Smooth muscle cell of the brain vasculature (primary cell): ENCODE measurements at regions not wholly inside any gene's neighbourhood (a gene's known extent, or its start where the extent isn't known, plus 50 kb on each side); places are given as distances from the start of the nearest gene placed in this dataset.
"Not testable (repeated sequence)": the region's sequence is repeated elsewhere in the genome, so short reads cannot be mapped to it uniquely, and the experiment has no call there.

ENCODE experiments used
- DNase-seq: peaks from one replicate; pipeline ENCODE4 v3.0.0-alpha.2; 2012; ENCODE audit warnings: low read depth, low spot score

DNA sequence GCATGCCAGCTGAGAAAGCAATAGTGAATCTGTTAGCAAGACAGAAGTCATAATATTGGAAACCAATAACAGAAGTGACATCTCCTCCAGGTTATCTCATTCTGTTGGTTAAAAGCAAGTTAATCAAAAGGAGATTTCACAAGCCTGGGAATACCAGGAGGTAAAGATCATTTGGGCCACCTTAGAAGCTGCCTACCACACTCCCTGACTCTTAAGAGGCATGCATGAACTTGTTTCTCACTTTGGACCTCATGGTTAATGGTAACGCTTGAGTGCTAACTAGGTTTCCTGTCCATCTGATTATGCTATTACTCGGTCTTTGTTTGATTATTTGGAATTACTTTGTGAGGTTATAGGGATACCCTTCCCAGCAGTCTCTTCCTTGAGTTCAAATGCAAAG is 650.8 kb upstream of the SGO1 start:
- no peak for DNase-seq

DNA sequence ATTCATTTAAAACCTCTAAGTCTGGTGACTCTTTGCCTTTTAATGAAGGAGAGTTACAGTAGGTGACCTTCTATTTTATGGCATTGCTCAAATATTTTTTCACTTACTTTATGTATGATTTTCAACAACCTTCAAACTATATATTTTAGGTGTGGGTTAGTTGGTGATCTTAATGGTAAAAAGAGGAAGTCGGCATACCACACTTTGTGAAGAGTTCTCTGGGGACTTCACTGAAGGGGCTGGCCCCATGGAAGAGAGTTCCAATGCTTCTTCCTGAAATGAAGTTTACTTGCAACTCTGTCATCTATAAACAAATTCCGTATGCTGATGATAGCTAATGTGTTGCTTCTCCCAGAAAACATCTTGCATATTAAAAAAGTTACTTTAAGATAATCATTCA is 647.0 kb upstream of the SGO1 start:
- DNase-seq: no peak

DNA sequence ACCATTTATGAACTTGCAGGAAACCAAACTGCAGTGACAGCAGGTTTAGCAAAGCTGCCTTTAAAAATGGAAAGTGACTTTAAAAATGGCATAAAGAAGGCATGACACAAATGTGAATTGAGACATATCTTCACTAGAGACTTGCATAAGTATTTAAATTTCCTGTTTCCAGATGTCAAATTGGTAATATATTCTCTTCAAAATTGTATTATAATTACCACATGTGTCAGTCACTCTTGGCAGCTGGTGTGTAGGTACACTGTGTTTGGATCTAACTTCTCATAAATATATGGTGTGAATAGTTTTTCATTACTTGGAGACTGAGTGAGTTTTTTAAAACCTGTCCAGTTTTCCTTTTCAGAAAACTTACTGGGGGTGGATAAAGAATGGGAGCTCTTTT is 636.2 kb upstream of the SGO1 start:
- no peak for DNase-seq

DNA sequence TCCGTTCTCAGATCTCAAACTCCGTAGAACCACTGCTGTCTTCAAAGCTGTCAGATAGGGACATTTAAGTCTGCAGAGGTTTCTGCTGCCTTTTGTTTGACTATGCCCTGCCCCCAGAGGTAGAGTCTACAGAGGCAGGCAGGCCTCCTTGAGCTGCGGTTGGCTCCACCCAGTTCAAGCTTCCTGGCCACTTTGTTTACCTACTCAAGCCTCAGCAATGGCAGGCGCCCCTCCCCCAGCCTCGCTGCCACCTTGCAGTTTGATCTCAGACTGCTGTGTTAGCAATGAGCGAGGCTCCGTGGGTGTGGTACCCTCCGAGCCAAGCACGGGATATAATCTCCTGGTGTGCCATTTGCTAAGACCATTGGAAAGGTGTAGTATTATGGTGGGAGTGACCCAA is 634.9 kb upstream of the SGO1 start:
- not testable (repeated sequence) for DNase-seq

DNA sequence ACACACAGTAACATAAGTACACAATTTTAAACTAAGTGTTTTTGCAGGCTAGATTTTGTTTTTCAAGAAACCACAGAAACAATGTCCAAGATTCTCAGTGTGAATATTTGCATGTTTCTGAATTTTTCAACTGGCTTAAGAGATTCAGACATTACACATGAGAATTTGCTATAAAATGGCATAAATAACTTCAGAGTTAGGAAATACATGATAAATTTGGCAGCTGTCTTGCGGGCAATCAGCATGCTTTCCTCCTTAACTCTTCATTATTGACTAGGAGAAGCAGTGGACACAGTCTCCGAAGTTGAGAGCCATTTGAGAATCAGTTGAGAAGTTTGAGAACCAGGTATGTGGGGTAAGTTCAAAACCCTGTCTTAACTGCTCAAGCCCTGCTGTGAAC is 625.6 kb upstream of the SGO1 start:
- no peak for DNase-seq

DNA sequence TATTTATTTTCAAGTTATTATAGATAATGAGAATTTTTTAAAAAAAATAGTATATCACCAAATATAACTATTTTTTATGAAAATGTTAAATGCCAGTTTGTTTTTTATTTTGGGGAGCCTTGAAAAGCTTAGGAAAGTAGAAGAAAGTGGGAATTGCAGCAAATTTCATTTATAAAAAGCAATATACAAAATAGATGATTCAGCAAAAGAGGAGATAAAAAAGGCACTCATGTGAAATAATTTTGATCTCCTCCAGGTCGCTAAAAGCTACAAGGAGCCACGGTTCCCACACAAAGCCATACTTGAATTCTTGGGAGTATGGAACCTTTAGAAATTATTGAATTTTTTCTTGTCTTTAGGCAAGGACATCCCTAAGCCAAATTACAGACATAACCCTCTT is 625.0 kb upstream of the SGO1 start:
- no peak for DNase-seq

DNA sequence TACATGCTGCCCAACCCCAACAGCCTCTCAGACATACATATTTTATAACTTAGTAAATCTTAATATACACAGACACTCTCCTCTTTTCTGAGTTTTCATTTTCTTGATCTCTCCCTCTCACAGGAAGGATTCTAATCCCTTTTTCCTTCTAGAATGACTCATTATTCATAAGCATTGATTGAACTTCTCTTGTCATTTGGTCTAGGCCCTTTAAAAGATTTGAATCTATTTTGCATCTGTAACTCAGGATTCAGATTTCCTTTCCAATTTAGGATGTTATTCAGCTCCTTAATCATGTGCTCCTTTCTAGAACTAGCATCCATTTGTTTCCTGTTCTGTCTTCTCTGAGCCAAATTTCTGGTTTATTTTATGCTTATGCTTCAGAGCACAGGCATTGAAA is 624.5 kb upstream of the SGO1 start:
- DNase-seq: no peak

DNA sequence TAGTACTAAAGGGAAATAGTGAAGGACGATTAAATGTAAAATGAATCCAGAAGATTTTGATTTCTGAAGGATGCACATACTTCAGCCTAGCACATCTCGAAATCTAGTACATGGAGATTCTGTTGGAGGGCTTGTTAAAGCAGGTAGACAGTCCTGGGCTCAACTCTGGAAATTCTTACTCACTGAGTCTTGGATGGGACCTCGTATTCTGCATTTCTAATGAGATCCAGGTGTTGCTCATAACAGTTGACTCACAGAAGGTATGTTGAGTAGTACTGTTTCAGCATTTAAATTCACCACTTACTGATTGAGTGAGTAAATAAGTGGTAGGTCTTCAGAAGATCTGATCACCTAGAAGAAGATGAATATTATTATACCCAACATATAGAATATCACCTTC is 623.4 kb upstream of the SGO1 start:
- no peak for DNase-seq

DNA sequence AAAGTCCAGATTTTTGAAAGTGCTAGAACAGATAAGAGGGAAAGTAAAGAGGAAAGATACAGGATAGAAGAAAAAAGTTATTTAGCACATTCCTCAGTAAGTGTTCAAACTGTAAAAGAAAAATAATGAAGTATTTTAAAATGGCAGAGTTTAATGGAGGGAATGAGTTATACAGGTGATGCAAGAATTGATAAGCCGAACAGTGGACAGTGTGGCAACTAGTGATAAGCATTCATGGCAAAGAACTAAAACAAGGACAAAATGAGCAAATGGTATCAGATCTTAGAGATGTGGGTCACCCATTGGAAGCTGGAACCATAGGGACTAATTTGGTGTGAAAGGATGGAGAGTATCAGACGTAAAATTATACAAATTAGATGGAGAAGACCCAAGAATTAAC is 622.9 kb upstream of the SGO1 start:
- no peak for DNase-seq

DNA sequence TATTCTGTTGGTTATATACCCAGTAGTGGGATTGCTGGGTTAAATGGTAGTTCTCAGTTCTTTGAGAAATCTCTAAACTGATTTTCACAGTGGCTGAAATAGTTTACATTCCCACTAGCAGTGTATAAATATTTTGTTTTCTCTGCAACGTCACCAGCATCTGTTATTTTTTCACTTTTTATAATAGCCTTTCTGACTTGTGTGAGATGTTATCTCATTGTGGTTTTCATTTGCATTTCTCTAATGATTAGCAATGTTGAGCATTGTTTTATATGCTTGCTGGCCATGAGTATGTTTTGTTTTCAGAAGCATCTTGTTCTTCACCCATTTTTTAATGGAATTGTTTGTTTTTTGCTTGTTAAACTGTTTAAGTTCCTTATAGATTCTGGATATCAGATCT is 612.7 kb upstream of the SGO1 start:
- no peak for DNase-seq

DNA sequence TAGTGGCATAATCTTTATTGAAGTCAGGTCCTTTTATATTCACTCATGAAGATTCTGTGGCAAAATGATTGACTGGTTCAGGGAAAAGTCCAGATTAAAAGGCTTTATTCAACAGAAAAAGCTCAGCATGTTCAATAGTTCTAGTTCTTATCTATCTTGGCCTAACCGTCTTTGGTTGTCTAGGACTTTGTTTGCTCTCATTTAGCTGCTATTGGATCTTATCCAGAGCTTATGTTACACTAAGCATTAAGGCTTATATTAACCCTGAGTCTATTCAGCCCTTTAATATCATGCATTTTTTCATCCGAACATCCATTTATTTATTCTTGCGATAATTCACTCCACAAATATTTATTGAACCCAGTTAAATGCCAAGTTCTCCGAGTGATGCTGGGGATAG is 601.0 kb upstream of the SGO1 start:
- no peak for DNase-seq

DNA sequence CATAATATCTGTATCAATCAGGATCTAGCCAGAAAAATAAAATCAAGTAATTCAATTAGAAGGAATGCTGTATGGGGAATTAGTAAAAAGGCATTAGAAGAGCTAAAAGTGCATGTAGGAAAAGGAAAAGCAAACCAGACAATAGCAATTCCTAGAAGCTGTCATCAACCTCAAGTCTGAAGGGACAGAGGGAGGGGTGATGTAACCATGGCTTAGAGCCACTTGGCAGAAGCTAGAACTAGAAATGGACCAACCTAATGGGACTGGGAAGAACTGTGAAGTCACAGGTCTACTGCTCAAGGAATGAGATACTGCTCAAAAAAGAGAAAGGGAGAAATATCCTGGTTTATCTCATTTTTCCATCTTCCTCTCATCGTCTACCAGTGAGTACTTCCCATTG is 590.7 kb upstream of the SGO1 start:
- DNase-seq: no peak

DNA sequence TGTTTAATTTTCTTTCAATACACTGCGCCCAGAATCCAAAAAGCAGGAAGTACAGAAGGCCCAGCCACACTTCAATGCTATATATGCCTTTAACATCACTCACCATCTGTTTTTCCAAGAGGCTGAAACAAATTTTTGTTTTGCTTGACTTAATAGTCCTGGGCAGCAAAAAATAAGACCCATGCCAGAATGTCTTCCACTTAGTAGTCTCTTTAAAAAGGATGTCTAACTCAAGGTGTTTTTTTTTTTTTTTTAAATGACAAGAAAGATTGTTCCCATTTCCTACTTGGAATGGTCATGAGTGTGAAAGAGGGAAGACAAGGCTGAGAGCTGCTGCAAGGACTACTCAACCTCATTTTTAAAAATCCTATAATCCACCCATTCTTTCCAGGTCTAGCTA is 590.3 kb upstream of the SGO1 start:
- no peak for DNase-seq

DNA sequence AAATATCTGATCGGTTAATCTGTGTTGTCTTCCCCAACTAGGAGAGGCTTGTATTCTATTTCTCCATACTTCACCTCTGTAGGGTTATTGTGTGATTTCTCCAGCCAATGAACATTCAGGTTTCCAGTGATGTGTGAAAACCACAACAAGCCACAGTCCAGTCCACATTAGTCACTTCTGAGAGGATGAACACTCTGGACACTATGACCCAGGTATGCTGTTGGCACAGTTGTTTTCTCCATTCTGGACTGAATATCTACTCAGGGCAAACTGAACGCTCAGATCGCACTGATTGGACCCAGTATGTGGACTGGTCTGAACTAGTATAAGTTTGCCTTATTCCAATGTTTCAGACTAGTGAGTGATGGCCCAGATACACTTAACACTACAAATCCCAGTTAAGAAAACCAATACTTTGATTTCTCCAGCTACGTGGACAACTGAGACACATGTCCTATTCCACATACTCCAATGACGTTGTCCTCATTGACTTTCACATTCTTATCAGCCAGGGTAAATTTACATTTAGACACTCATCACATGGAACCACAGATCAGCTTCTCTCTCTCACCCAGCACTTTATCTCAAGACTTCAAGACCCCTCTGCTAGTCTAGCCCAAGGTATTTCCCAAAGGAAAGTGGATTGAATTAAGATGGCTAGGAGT is 587.4 kb upstream of the SGO1 start:
- DNase-seq: no peak

DNA sequence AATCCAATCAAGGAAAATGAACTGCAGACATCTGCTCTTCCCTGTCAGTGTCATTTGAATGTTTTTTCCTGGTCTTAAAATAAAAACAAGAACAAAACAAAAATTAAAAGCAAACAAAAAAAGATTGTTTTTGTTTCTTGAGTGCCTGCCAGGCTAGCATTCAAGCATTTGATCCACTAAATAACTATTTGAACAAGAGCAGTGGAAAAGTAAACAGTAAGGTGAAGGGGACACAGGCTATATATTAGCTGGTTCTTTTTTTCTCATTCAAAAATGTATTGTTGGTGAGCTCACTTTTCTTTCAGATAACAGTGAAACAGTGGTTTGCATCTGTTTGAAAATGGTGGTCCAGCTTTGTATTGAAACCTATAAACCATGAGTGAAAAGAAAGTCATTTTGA is 586.9 kb upstream of the SGO1 start:
- DNase-seq: no peak

DNA sequence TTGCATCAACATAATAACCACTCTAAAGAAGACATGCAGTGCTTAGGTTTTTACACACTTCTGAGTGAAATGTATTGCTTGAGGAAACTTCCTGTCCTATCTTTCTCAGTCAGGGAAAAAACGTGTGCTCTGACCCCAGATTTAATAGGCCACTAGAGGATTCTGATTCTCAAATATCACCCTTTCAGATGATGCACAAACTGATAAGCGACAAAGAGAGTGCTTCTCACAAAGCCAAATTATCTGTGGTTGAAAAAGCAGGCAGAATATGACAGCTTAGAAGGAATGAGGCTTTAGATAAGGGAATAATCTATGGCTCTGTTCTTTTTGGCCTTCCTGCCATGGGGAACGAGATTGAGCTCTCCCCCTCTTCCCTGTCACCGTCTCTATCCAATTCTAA is 583.4 kb upstream of the SGO1 start:
- no peak for DNase-seq

DNA sequence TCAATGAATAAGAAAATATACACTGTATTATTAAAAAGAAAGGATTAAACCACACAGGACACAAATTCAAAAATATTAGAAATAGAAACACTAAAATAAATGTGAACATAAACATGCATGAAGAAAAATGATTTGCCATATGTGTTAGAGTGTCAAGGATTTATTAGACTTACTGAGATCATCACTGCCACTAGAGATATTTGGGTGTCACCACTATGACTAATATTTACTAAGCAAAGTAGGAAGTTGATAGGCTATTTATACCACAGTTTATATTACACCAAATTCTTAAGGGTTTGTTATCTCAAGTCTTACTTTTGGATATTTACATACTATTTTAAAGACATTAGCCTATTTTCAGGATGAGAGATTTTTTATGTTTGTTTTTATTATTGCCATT is 575.0 kb upstream of the SGO1 start:
- no peak for DNase-seq

DNA sequence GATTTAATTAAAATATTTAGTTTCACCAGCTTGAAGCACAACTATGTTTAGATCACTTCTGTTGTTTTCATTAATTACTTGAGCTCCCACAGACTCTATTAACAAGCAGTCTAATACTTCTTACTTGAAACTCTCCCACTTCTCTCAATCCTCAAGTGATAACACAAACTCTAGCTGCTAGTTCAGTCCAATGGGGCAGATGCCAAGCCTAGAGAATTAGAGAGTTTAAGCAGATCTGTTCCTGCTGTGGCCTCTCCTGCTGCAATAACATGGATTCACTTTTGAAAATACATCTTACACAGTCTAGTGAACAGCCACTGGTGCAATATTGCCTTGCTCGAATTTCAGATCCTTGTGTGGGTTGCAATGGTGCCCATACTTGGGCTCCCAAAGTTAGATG is 566.4 kb upstream of the SGO1 start:
- DNase-seq: no peak

DNA sequence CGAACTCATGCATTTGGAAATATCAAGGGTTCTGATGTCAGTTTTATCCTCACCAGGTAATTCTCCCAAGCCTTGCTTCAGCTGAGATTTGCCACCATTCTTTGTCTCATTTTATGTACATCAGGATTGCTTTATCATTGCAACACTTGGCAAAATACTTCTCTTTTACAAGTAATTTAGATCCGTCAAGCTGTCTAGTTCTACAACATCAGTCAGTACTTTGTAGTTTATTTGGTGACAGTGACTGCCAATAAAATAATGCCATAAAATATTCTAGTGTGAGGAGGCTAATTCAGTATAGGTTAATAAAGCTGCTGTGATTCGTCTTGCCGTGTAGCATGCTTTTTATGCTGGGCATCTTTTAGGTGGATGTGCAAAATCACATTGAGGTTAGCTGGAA is 565.3 kb upstream of the SGO1 start:
- DNase-seq: no peak

DNA sequence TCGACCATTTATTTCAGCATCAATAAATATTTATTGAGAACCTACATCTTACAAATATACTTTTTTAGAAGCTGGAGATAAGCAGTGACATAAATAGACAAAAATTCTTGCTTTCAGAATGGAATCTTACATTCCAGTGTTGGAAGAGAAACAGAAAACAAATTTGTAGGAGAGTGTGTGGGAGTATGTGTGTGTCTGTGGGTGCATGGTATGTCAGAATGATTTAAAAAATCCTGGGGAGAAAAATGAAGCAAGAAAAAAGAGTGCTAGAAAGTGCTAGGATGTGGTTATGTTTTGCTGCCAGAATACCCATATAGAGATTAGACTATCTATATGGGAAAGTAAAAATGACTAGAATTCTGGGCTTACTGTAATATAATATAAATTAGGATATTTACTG is 561.7 kb upstream of the SGO1 start:
- DNase-seq: no peak

DNA sequence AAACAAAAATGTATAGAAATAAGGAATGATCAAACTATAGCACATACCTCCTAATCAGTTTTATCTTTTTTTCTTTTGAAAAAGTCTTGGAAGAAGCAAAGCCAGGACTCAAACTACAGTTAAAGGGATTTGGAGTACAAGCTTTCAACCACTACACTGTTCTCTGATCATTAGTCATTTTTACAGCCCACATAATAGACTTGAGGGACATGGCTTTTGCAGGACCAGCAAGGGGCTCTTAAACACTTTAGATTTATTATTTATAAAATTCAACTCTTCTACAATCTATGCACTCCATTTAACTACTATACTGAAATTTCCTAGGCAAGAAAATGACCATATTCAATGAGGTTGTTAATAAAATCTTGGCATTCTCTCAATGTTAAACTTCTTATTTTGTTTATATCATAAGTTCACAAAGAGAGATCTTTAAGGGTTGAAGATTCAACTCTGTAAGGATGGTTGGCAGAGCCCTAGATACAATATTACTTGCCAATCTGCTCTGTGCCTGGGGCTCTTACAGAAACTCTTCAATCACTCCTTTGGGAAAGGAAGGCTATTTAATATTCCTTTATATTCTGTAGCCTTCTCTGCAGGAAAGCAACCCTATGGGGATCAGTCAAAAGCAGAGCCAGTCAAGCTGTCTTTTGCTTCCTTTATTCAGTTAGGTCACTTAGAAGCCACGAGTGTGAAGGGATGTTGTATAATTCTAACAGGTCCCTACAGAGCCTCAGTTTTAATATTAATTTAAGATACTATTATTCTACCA is 557.7 kb upstream of the SGO1 start:
- no peak for DNase-seq

DNA sequence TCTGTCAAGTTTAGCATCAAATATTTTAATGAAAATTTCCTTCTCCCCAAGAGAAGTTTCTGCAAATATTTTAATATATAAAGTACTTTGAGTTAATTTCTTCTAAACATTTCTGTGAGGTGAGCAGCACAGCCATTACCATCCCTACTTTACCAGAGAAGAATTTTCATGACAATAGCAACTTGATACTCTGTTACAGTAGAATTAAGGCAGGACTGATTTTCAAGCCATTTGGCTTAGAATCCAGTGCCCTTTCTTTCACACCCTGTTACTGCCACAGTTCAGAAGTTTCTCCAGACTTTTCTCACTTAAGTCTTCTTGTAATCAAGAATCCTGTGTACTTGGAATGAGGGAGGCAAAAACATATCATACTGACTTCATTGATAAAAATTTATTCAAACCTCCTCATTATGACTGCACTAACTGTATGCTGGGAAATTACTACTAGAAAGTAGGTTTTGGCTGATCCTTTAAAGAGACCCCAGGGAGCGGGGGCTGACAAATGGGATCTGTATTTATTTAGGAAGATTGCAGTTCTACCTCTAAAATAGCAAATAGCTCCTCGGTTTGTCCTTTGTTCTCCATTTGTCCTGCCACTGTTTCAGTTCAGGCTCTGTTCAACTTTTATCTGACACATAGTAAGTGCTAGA is 557.0 kb upstream of the SGO1 start:
- DNase-seq: no peak

DNA sequence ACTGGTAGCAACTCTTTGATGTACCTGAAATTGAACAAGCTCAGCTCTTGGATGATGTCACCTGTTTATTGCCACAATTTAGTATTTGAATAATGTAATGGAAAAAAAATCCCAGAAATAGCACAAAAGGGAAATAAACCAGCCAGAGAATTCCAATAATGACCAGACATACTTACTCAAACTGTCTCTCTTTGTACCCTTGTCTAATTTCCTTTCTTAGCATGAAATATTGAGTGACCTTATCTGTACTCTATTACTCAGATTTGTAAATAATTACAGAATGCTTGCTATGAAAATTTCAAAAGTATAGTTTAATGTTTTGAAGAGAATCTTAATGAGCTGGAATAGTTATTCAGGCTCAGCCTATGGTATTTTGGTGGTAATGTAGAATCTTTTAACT is 555.4 kb upstream of the SGO1 start:
- no peak for DNase-seq
